ENCODE measurements at regions not wholly inside any gene's neighbourhood (a gene's known extent, or its start where the extent isn't known, plus 50 kb on each side); places are given as distances from the start of the nearest gene placed in this dataset.

DNA sequence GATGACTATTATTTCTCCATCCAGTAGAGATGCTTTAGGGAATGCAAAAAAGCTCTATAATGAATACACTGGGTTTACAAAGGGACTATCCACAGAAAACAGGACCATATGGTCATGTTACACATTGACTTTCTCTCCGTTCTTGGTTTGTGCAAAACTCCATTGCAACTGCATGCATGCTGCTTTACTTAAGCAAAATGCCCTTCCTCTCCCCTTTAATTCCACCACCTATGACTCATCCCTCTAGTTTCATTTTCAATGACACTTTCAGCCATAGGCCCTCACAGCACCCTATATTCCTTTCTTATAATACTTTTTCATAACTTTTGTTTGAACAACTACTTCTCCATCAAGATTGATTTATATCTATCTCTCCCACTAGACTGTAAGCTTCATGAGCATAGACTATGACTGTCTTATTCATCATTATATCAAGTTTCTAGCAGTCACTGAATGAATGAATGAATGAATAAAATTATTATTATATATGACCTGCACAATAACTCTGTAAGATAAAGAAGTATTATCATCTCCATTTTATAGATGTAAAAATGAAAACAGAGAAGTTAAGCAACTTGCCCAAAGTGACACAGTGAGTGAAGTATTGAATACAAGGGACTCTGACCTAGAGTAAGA lies 248.9 kb downstream of the PLPP3 start:
- intact Hi-C loops (cut with DNase I), result no loop called here
- DNase-seq, result no peak

DNA sequence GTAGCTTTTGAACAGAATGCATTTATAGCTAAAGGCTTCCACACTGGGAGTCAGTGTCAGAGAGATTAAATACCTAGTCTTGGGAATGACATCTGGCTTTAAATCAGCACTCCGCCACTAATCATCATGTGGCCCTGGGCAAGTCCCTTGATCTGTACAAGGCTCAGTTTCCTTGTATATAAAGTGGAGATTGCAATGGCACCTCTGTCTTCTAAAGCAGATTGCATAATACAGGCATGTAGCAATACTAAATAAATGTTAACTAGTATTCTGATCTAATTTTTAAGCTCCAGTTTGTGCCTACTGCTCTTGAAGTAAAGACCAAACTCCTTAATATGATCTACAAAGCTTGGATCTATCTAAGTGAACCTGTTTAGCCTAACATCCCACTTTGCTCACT lies 249.4 kb downstream of the PLPP3 start:
- no peak for DNase-seq
- intact Hi-C loops (cut with DNase I), result no loop called here

DNA sequence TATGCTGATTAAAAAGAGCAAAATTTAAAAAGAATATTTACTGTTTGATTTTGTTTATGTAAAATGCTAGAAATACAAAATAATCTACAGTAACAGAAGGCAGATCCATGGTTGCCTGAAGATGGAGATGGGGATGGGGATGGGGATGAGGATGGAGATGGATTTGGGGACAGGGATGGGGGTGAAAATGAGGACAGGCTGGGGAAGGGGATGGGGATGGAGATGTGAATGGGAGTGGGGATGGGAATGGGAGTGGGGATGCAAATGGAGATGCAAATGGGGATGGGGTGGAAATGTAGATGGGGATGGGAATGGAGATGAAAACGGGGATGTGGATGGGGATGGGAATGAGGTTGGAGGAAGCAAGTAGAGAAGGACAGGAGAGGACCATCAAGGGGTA lies 252.2 kb downstream of the PLPP3 start:
- intact Hi-C loops (cut with DNase I), result no loop called here
- DNase-seq, result no peak

DNA sequence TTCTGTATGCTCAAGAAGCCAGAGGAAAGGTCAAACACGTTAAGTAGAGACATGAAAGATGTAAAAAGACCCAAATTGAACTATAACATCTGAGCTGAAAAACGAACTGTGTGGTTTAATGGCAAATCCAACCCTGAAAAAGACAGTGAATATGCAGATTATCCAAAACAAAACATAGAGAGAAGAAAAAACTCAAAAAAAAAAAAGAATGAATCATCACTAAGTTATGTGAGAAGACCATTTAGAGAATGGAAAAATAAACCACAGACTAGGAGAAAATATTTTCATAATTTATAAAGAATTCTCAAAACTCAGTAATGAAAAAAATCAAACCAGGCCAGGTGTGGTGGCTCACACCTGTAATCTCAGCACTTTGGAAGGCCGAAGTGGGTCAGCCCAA lies 253.3 kb downstream of the PLPP3 start:
- intact Hi-C loops (cut with DNase I), result no loop called here
- no peak for DNase-seq

DNA sequence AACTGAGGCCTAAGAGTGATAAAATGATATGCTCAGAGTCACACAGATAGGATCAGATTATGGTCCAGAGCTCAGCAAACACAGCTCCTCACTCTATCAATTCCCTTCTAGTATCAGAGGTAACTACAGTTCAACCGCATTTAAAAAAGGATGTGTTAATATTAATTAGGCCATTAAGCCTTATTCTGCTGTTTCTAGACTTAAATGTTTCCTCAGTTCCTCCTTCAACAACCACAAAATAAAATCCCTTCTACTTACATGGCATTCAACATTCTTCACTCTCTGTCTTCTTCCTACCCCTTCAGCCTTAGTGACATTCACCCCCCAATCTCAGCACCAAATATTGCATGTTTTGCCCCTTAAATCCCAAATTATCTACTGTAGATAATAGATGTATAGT lies 254.9 kb downstream of the PLPP3 start:
- DNase-seq, result no peak
- intact Hi-C loops (cut with DNase I), result no loop called here

DNA sequence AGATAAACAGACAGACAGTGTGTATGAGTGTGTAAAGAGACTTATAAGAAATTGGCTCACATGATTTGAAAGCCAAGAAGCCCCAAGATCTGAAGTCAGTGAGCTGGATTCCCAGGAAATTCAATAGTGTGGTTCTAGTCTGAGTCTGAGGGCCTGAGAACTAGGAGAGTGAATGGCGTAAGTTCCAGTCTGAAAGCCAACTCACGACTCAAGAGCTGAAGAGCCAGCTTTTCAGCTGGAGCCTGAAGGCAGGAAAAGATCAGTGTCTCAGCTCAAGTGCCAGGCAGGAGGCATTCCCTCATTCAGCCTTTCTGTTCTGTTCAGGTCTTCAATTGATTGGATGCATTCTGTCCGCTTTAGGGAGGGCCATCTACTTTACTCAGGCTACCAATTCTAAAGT lies 257.2 kb downstream of the PLPP3 start:
- intact Hi-C loops (cut with DNase I), result no loop called here
- peak in 6 of 42 donors; percentile 9 to 54 (median 20) for DNase-seq

DNA sequence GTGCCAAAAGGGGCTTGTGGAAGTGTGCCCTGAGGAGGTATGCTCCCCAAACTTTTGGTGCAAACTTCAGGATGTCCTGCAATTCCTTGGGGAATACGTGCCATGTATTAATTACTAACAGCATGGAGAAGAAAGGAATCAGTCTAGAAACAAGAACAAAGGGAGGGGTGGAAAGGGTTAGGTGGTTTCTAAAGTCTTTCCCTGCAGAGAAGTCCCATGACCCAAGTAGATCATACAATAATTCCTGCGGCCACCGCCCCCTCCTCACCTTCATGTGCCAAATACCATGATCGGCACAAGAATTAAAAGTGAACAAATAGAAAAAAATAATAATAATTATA lies 258.2 kb downstream of the PLPP3 start:
- DNase-seq, result no peak
- intact Hi-C loops (cut with DNase I), result no loop called here

DNA sequence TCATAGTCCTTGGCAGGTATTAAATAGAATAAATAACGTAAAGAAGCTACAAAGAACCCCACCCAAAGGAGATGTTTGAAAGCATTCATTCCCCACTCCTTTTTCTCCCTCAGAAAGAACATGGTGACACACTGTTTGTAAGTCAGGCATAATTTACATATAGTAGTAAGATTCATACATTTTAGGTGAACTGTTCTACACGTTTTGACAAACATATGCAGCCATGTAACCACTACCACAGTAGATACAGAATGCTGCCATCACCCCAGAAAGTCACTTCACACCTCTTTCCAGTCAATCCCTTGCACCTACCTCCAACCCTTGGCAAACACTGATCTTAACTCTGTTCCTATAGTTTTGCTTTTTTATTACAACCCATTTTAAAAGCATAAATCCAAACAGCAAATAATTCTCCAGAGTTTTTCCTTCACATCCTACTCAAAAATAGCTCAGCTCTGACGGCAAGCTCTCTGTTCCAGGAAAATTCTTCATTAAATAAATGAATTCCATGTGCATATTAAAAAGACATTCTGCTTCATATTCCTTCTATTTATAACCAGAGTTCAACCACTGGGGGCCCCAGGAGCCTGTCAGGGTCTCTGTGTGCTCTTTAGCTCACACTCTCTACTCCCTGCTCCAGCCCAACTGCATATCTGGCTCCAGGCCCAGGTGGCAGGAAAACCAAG lies 258.8 kb downstream of the PLPP3 start:
- intact Hi-C loops (cut with DNase I), result no loop called here
- no peak for DNase-seq

DNA sequence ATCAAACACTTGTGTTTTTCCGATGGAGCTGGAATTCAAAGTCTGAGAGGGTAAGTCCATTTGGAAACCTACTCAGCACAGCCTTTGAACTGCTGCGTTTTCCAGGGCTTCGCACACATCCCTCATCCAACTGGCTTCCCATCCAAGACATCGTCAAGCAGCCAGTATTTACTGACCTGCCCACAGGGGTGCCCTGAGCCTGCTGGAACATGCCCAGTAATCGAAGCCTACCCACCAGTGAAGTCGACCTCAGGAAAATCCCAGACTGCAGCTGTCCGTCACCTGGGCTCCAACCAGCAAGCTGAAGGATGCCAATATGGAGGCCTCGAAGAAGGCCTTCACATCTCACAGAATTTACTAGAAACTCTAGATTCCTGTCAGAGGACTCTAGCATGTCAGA lies 261.6 kb downstream of the PLPP3 start:
- DNase-seq, result no peak
- intact Hi-C loops (cut with DNase I), result no loop called here

DNA sequence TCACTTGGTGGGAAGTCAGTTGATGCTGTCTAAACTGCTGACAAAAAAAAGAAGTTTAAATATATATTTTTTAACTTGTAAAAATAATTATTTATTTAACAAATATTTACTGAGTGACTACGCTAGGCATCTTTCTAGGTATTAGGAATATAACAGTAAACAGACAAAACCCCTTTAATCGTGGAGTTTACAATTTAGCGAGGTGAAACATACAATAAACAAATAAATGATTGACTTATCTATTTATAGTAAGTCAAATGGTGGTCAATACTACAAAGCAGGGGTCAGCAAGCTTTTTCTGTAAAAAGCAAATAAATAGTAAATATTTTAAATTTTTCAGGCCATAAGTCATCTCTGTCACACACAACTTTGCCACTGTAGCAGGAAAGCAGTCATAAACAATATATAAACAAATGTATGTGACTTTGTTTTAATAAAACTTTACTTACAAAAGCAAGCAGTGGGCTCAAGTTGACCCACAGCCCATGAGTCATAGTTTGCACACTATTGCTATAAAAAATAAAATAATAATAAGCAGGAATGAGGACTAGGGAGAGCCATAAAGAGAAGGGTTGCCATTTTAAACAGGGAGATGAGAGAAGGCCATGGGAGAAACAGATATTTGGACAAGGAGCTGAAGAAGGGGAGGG lies 263.9 kb downstream of the PLPP3 start:
- intact Hi-C loops (cut with DNase I), result no loop called here
- no peak for DNase-seq

DNA sequence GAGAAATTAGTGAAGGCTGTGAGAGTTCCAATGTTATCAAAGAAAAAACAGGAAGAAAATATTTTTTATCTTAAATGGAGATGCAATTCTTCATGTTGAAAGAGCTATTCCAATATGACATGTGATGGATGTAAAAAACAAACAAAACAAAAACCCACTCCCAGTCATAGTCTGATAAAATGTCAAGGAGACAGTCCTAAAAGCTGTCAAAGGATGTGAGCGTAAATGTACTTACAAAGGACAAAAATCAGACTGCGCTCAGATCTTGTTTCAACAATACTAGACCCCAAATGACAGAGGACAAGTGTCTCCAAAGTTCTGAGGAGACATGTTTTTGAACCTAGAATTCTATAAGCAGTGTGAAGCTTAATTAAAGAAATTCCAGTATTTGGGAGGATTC lies 265.8 kb downstream of the PLPP3 start:
- DNase-seq, result no peak
- intact Hi-C loops (cut with DNase I), result no loop called here

DNA sequence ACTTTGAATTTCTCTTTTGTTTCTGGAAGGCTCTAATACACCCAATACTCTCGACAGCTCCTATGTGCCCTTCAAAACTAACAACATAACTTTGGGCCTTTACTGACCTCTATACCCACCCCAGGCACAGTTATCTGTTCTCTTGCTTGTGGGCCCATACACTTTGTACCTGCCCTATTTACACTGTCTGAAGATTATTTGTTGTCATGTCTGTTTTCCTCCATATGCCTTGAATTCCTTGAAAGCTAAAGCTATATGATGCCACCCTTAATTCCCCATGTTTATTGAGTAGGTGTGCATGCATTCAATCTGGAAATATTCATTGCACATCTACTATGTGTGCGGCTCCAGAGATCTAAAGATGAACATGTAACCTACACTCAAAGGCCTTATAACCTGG lies 267.6 kb downstream of the PLPP3 start:
- DNase-seq, result no peak
- intact Hi-C loops (cut with DNase I), result no loop called here

DNA sequence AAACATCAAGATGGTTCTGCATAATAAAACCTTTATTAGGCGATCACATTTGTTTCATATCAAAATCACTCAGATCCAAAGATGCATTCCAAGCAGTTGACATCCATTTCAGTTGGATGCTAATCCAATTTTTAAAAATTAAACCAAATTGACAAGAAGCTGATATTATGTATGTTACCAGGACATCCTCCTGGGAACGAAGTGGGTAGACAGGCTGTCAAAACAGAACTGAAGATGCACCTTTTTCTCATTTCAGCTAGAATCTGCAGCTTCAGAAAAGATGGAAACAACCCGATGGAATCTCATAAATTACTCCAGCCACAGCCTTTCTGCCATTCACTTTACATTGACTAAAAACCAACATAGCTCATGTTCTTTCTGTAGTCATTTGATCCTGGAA lies 268.4 kb downstream of the PLPP3 start:
- DNase-seq, result no peak
- intact Hi-C loops (cut with DNase I), result no loop called here

DNA sequence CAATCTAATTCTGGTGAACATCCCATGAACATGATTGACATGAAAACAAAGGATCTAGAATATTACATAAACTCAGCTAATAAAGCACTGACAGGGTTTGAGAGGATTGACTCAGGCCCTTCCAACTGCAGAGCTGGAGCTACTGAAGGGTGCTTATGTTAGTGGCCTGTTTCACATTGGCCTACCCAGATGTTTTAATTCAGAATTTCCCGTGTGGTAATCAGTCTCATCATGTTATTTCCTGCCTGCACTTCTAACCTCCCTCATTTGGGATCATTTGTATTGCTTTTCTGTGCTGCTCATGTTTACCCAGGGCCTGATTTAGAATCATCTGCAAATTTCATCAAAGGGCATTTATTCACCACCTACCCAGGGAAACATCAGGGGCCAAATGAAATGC lies 270.3 kb downstream of the PLPP3 start:
- DNase-seq, result no peak

DNA sequence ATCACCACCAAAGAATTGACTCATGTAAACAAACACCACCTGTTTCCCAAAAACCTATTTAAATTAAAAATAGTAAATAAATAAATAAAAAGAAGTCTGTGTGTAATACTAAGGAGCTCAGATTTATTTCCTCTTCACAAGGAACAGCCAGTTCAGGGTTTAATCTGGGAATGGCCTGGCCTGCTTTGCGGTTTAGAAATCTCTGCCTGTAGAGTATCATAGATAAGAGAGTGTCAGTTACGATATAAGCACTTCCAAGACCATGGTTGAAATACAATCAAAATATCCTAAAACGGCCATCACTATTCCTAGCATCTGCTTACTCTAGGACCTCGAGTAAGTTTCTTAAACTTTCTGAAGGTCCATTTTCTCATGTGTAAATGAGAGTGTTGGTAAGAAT lies 274.4 kb downstream of the PLPP3 start:
- intact Hi-C loops (cut with DNase I), result no loop called here
- no peak for DNase-seq

More for the DNA sequence above, 270.3 kb downstream of the PLPP3 start:
- intact Hi-C loops (cut with DNase I), result no loop called here

DNA sequence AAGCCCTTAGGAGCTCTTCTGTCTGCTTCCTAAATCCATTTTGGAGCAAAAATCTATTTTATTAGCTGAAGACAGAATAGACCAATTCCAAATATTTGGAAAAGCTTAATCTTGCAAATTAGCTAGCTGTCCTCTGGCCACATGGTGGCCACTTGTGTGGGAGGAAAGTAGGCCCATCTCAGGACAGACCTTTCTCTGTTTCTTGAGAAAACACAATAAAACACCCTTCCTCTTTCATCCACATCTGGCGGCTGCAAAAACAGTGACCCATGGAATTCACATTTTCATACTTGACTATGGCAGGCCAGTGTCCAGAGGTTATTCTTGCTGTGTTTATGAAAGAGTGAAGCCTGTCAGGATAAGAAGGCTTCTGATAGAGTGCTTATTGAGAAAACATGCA lies 275.6 kb downstream of the PLPP3 start:
- no peak for DNase-seq
- intact Hi-C loops (cut with DNase I), result no loop called here

DNA sequence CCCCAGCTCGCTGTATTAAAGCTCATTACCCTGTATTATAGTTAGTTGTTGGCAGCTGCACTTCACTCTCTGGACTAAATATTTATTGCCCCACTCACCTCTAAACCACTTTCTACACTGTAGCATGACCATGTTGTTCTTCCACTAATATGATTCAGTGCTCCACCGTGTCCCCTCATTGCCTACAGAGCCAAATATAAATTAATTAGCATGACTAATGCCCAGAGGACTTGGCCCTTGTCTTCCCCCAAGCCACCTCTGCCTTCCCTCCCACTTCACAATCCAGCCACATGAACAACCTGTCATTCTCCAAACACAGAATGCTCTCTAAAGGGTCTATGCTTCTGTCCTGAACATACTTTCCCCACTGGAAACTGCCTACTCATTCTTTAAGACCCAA lies 276.5 kb downstream of the PLPP3 start:
- DNase-seq, result no peak
- intact Hi-C loops (cut with DNase I), result no loop called here

DNA sequence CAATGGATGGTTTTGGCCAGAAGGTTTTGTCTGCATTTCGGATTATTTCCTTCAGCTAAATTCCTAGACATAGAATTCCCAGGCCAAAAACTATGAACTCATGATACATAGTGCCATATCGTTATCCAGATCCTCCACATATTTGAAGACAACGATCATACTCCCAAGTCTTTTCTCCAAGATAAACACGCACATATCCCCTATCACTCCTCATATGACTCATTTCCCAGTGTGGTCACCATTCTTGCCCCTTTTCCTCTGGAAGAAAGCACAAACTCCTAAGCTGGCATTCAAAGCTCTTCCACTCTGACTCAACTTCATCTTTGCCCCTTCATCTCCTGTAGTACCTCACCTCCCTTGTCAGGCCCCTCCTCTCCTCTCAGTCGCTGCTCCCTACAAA lies 277.6 kb downstream of the PLPP3 start:
- no peak for DNase-seq
- intact Hi-C loops (cut with DNase I), result no loop called here

DNA sequence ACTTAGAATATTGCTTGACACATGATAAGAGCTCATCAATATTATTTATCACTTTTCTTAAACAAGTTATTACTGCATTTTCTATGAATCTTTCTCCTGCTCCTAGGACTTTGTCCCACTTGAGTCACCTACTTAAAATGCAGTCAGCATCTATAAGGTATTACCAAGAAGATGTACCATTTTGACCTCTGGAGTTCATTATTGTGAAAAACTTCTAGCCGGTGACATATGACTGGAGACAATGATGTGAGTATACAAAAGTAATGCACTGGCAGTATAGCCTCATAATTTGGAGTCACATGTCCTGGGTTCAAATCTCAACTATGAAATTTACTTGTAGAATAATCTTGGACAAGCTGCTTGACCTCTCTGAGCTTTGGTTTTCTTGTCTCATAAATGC lies 278.5 kb downstream of the PLPP3 start:
- intact Hi-C loops (cut with DNase I), result no loop called here

DNA sequence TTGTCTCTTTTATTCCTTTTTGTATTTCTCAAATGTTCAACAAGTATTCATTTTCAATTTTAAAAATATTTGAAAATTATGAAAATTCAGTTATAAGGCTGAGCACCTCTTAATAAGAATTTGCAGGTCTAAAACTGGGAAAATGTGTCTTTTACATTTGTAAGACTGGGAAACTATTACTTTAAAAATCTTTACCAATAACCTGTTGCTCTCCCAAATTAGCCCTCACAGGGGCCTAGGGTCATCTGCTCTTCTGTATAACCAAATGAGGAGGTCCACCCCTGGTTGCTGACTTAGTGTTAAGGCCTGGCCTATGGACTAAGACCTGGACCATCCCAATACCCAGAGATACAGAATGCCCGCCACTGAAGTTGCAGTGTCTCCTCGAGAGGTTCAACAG lies 280.5 kb downstream of the PLPP3 start:
- no peak for DNase-seq
- intact Hi-C loops (cut with DNase I), result no loop called here

More for the DNA sequence above, 278.5 kb downstream of the PLPP3 start:
- no peak for DNase-seq

DNA sequence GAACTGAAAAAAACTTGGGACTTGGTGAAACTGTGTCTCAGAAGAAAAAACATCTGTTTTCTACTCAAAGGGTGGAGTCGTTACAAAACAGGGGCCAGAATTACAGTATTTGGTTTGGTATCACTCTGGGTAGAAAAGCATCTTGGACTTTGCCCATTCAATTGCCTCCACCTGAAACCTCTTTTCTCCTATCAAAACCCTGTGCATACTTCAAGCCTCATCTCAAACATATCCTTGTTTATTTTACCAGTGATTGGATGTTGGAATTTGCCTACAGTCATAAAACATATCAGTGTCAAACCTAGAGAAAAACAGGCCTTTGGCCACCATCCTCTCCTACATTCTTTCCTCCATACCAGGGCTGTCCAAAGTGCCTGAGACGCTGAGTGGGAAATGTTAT lies 281.5 kb downstream of the PLPP3 start:
- intact Hi-C loops (cut with DNase I), result no loop called here
- no peak for DNase-seq
